NCI-H460 (cell line): ENCODE measurements at regions not wholly inside any gene's neighbourhood (a gene's known extent, or its start where the extent isn't known, plus 50 kb on each side); places are given as distances from the start of the nearest gene placed in this dataset.
"Not testable (repeated sequence)": the region's sequence is repeated elsewhere in the genome, so short reads cannot be mapped to it uniquely, and the experiment has no call there.

Experiments
- DNase-seq: peaks from one replicate; pipeline ENCODE4 v3.0.0-alpha.2; 2016; ENCODE audit warnings: low read depth; ENCODE audit errors: extremely low read depth

- no peak for DNase-seq
Measured at GRCh38 chr10:56585447-56586171, 224.6 kb upstream of the ZWINT start.

GRCh38 chr10:56583316-56583715 lies 222.3 kb upstream of the ZWINT start:
- DNase-seq, result no peak

GRCh38 chr10:56567580-56567979 lies 206.5 kb upstream of the ZWINT start:
- DNase-seq, result no peak

- no peak for DNase-seq
Measured at GRCh38 chr10:56561336-56561735, 200.3 kb upstream of the ZWINT start.

GRCh38 chr10:56551037-56551436 lies 190.0 kb upstream of the ZWINT start:
- no peak for DNase-seq

GRCh38 chr10:56547163-56547562 lies 186.1 kb upstream of the ZWINT start:
- no peak for DNase-seq

GRCh38 chr10:56537984-56538383 lies 176.9 kb upstream of the ZWINT start:
- DNase-seq, result peak; percentile 61

- no peak for DNase-seq
Measured at GRCh38 chr10:56522166-56522565, 161.1 kb upstream of the ZWINT start.

- no peak for DNase-seq
Measured at GRCh38 chr10:56508562-56508961, 147.5 kb upstream of the ZWINT start.

GRCh38 chr10:56507033-56507432 lies 146.0 kb upstream of the ZWINT start:
- no peak for DNase-seq

- no peak for DNase-seq
Measured at GRCh38 chr10:56505555-56505954, 144.5 kb upstream of the ZWINT start.

GRCh38 chr10:56496186-56496486 lies 135.1 kb upstream of the ZWINT start:
- no peak for DNase-seq

- DNase-seq, result no peak
Measured at GRCh38 chr10:56487746-56488145, 126.7 kb upstream of the ZWINT start.

- DNase-seq, result no peak
Measured at GRCh38 chr10:56481521-56482091, 120.5 kb upstream of the ZWINT start.

- no peak for DNase-seq
Measured at GRCh38 chr10:56472978-56473377, 111.9 kb upstream of the ZWINT start.

GRCh38 chr10:56470701-56471100 lies 109.6 kb upstream of the ZWINT start:
- no peak for DNase-seq

GRCh38 chr10:56469482-56469881 lies 108.4 kb upstream of the ZWINT start:
- no peak for DNase-seq

- DNase-seq, result no peak
Measured at GRCh38 chr10:56466005-56466404, 104.9 kb upstream of the ZWINT start.

GRCh38 chr10:56449770-56450169 lies 88.7 kb upstream of the ZWINT start:
- peak; percentile 23 for DNase-seq

GRCh38 chr10:56447613-56448012 lies 86.6 kb upstream of the ZWINT start:
- not testable (repeated sequence) for DNase-seq

- DNase-seq, result not testable (repeated sequence)
Measured at GRCh38 chr10:56441337-56441736, 80.3 kb upstream of the ZWINT start.
